ENCODE measurements at regions not wholly inside any gene's neighbourhood (a gene's known extent, or its start where the extent isn't known, plus 50 kb on each side); places are given as distances from the start of the nearest gene placed in this dataset.

- ChIA-PET CTCF (interaction anchor here (0.6 kb wide), 2 partner anchors 34 to 48 kb away, joined by 3 to 4 read pairs; no protein-coding TSS in a partner anchor), POLR2A (ENCODE audit: unreplicated experiment) (no interaction called here)
- Histone ChIP-seq H4K20me1 (ENCODE audit: insufficient read depth, low read length) (no peaks in the 10 kb centered on the region), H3K4me3 (ENCODE audit: insufficient read depth, low read depth, low read length) (no peak overlapping the region), H4K8ac (ENCODE audit: low read depth in 2 of 2, low read length in 2 of 2) (no peak overlapping the region), H3K56ac (ENCODE audit: extremely low read depth, insufficient read depth, low read length) (no peak overlapping the region), H3K4me2 (ENCODE audit: low read depth, low read length) (no peak overlapping the region), H3K4ac (ENCODE audit: low read depth, low read length) (no peak overlapping the region), H3K9me3 (ENCODE audit: control insufficient read depth, insufficient read depth, low read length) (no peaks in the 10 kb centered on the region; the same call in 1 of the 2 replicates), H2AFZ (replicated peaks; ENCODE audit: low read length, poor library complexity) (no peak overlapping the region), H3K27me3 (ENCODE audit: control insufficient read depth, insufficient read depth, low read length) (no peaks in the 10 kb centered on the region), H3K23ac (ENCODE audit: low read depth, low read length) (no peak overlapping the region), H2AK9ac (replicated peaks; ENCODE audit: low read depth, low read length, poor library complexity) (no peak overlapping the region), H2BK5ac (ENCODE audit: low read depth, low read length, poor library complexity, severe bottlenecking) (no peak overlapping the region), H3K9me1 (ENCODE audit: insufficient read depth, low read length) (no peaks in the 10 kb centered on the region), H4K5ac (ENCODE audit: low read depth, low read length) (no peak overlapping the region), H3K27ac (ENCODE audit: insufficient read depth, low read length) (no peak overlapping the region), H3K4me1 (ENCODE audit: control insufficient read depth, insufficient read depth, low read length) (no peaks in the 10 kb centered on the region), H2BK120ac (ENCODE audit: low read depth, low read length) (no peak overlapping the region), H2AK5ac (ENCODE audit: low read depth, low read length) (no peak overlapping the region), H2BK15ac (ENCODE audit: low read depth, low read length) (no peak overlapping the region), H4K91ac (ENCODE audit: insufficient read depth, low read depth, low read length) (no peak overlapping the region), H2BK20ac (ENCODE audit: low read depth, low read length) (no peak overlapping the region), H3K79me1 (ENCODE audit: low read depth in 1 of 2, low read length in 2 of 2) (no peaks in the 10 kb centered on the region), H3K9ac (ENCODE audit: low read depth, low read length) (no peak overlapping the region), H3K18ac (ENCODE audit: low read depth, low read length) (no peak overlapping the region), H3K14ac (replicated peaks; ENCODE audit: low read depth, low read length) (no peak overlapping the region), H3K36me3 (ENCODE audit: control insufficient read depth, insufficient read depth, low read length) (no peaks in the 10 kb centered on the region)
- BruUV-seq (replicated peaks): no TSS peak
- ATAC-seq (ENCODE audit: low read depth) (no peak), DNase-seq (no peak)
- intact Hi-C loops (cut with micrococcal nuclease) (no loop called here), in situ Hi-C loops (cut with MboI; ENCODE audit: low sequenced_read_pairs) (no loop called here), dilution Hi-C loops (cut with HindIII; ENCODE audit: low sequenced_read_pairs, unreplicated experiment) (no loop called here)
- no peak for TF ChIP-seq MAZ (IDR thresholded peaks at IDR 0.05; ENCODE audit: borderline replicate concordance, low read depth, low read length)
- TF ChIP-seq BHLHE40 (IDR thresholded peaks at IDR 0.05; ENCODE audit: low read depth, low read length): no peak
- no peak for TF ChIP-seq MAFK (IDR thresholded peaks at IDR 0.05; ENCODE audit: low read depth, low read length)
- no peak for TF ChIP-seq SMC3 (IDR thresholded peaks at IDR 0.05; ENCODE audit: low read depth, low read length)
- TF ChIP-seq RAD21 (IDR thresholded peaks at IDR 0.05; ENCODE audit: low read length): no peak
- TF ChIP-seq FOS (IDR thresholded peaks at IDR 0.05; ENCODE audit: low read depth, low read length): no peak
- TF ChIP-seq MXI1 (IDR thresholded peaks at IDR 0.05; ENCODE audit: borderline replicate concordance, low read depth, low read length): no peak
- no peak for TF ChIP-seq CHD1 (IDR thresholded peaks at IDR 0.05; ENCODE audit: low read depth, low read length)
- no peak for TF ChIP-seq RCOR1 (IDR thresholded peaks at IDR 0.05; ENCODE audit: insufficient replicate concordance, low read length)
- no peak for TF ChIP-seq CTCF (conservative IDR thresholded peaks at IDR 0.05; ENCODE audit: low read depth, low read length)
- TF ChIP-seq USF2 (IDR thresholded peaks at IDR 0.05; ENCODE audit: low read depth, low read length): no peak
- no peak for TF ChIP-seq POLR2A (IDR thresholded peaks at IDR 0.05; ENCODE audit: low read depth, low read length)
- TF ChIP-seq RFX5 (IDR thresholded peaks at IDR 0.05; ENCODE audit: low read depth, low read length): no peak
These were observed 135.8 kb upstream of the ABCB5 start for GRCh38 chr7:20479706-20480105.
